ENCODE measurements at regions not wholly inside any gene's neighbourhood (a gene's known extent, or its start where the extent isn't known, plus 50 kb on each side); places are given as distances from the start of the nearest gene placed in this dataset.

- ATAC-seq (no peak), DNase-seq (ENCODE audit: low read depth in 1 of 2, low spot score in 1 of 2) (no peak), FAIRE-seq (no peak)
- WGBS (ENCODE audit: missing lambda C conversion rate), result 57% methylated on average over 4 of the region's 5 CpGs
- H3K27ac ChIP-seq, result no peak overlapping the region
- no peaks in the 10 kb centered on the region for H3K4me1 ChIP-seq
- no peak overlapping the region for H3K4me2 ChIP-seq
- POLR2A ChIA-PET, result no interaction called here
- TF ChIP-seq BHLHE40 (IDR thresholded peaks at IDR 0.05; ENCODE audit: low read depth, low read length) (no peak), ZNF302 (CRISPR knock-in tag; IDR thresholded peaks at IDR 0.05) (no peak), FOSB (CRISPR knock-in tag; IDR thresholded peaks at IDR 0.05) (no peak), MAFK (IDR thresholded peaks at IDR 0.05; ENCODE audit: partially characterized antibody) (no peak), FOSL2 (IDR thresholded peaks at IDR 0.05) (no peak), FOSL2 (CRISPR knock-in tag; IDR thresholded peaks at IDR 0.05) (no peak), RCOR1 (IDR thresholded peaks at IDR 0.05; ENCODE audit: low read depth, low read length) (no peak), ELK1 (IDR thresholded peaks at IDR 0.05; ENCODE audit: low read depth, low read length) (no peak), KDM5A (IDR thresholded peaks at IDR 0.05) (no peak), CHD4 (IDR thresholded peaks at IDR 0.05; ENCODE audit: borderline replicate concordance) (no peak), KDM1A (IDR thresholded peaks at IDR 0.05; ENCODE audit: low read depth) (no peak), CHD2 (IDR thresholded peaks at IDR 0.05; ENCODE audit: low read length, partially characterized antibody) (no peak), CBX2 (IDR thresholded peaks at IDR 0.05; ENCODE audit: borderline replicate concordance, low read depth) (no peak), PHF8 (IDR thresholded peaks at IDR 0.05; ENCODE audit: borderline replicate concordance, low read depth) (no peak), TFCP2L1 (CRISPR knock-in tag; IDR thresholded peaks at IDR 0.05) (no peak), REST (IDR thresholded peaks at IDR 0.05) (no peak), PBX3 (IDR thresholded peaks at IDR 0.05) (no peak), FOXS1 (CRISPR knock-in tag; IDR thresholded peaks at IDR 0.05) (no peak), ESRRA (IDR thresholded peaks at IDR 0.05; ENCODE audit: borderline replicate concordance, low read length) (no peak), CEBPB (IDR thresholded peaks at IDR 0.05) (no peak)
- CTCF ChIA-PET, result no interaction called here
- H3K4me3 ChIP-seq, result no peak overlapping the region
- no peaks in the 10 kb centered on the region for H3K9me3 ChIP-seq
Measured at GRCh38 chr10:131722121-131722520, 178.7 kb upstream of the PPP2R2D start.

- H3K4me2 ChIP-seq, result no peak overlapping the region
- no peak overlapping the region for H3K4me3 ChIP-seq
- no peak for DNase-seq (ENCODE audit: low read depth in 1 of 2, low spot score in 1 of 2)
- FAIRE-seq, result no peak
- ChIA-PET POLR2A (no interaction called here), CTCF (interaction anchor here (0.7 kb wide), 1 partner anchor 265 kb away, joined by 3 read pairs; no protein-coding TSS in a partner anchor)
- ATAC-seq, result no peak; a peak in 1 of 6 replicates
- TF ChIP-seq MAFK (IDR thresholded peaks at IDR 0.05; ENCODE audit: partially characterized antibody), result no peak
- no peak for TF ChIP-seq HES2 (IDR thresholded peaks at IDR 0.05)
- no peak for TF ChIP-seq CBX8 (IDR thresholded peaks at IDR 0.05)
- no peak for TF ChIP-seq RNF2 (IDR thresholded peaks at IDR 0.05; ENCODE audit: borderline replicate concordance, low read depth)
- no peak for TF ChIP-seq KDM5A (IDR thresholded peaks at IDR 0.05)
- TF ChIP-seq TFCP2L1 (CRISPR knock-in tag; IDR thresholded peaks at IDR 0.05), result no peak
- TF ChIP-seq JUNB (IDR thresholded peaks at IDR 0.05), result no peak
- TF ChIP-seq FOSB (CRISPR knock-in tag; IDR thresholded peaks at IDR 0.05), result no peak
- TF ChIP-seq FOXS1 (CRISPR knock-in tag; IDR thresholded peaks at IDR 0.05), result no peak
- no peak for TF ChIP-seq ZFP36 (IDR thresholded peaks at IDR 0.05; ENCODE audit: borderline replicate concordance, partially characterized antibody)
- TF ChIP-seq KDM1A (IDR thresholded peaks at IDR 0.05; ENCODE audit: low read depth), result no peak
- no peak for TF ChIP-seq ZSCAN20 (CRISPR knock-in tag; IDR thresholded peaks at IDR 0.05)
- no peak for TF ChIP-seq EP300 (IDR thresholded peaks at IDR 0.05)
- H3K27ac ChIP-seq, result no peak overlapping the region
- no peaks in the 10 kb centered on the region for H3K9me3 ChIP-seq
- WGBS (ENCODE audit: missing lambda C conversion rate), result 55% methylated on average over 21 of the region's 22 CpGs
- H3K4me1 ChIP-seq, result no peaks in the 10 kb centered on the region
Measured at GRCh38 chr10:131722525-131723264, 178.1 kb upstream of the PPP2R2D start.
